Effector memory CD8-positive, alpha-beta T cell (primary cell): ENCODE measurements at regions not wholly inside any gene's neighbourhood (a gene's known extent, or its start where the extent isn't known, plus 50 kb on each side); places are given as distances from the start of the nearest gene placed in this dataset.

ENCODE experiments used
- ATAC-seq: fragments of 150-1000 bp; cut with Tn5 transposase; replicated peaks from 2 replicates; pipeline ENCODE4 v1.10.0; 2021; ENCODE audit warnings: mild to moderate bottlenecking, moderate library complexity
- DNase-seq, 3 experiments: peaks; one replicate each; pipeline ENCODE4 v3.0.0; 2021
- H3K27ac Mint-ChIP-seq, 2 donors: one replicate each; pipeline ENCODE4 v1.8.0; 2022; ENCODE audit warnings: mild to moderate bottlenecking in 2 of 2, mixed read lengths in 2 of 2, moderate library complexity in 2 of 2
- H3K27me3 Mint-ChIP-seq, 2 donors: one replicate each; pipeline ENCODE4 v1.8.0; 2022; ENCODE audit warnings: mixed read lengths in 2 of 2
- H3K36me3 Mint-ChIP-seq: one replicate; pipeline ENCODE4 v1.8.0; 2022; ENCODE audit warnings: mild to moderate bottlenecking, moderate library complexity, mixed read lengths; ENCODE audit not compliant: insufficient read depth
- H3K4me1 Mint-ChIP-seq, 2 donors: one replicate each; pipeline ENCODE4 v1.8.0; 2022; ENCODE audit warnings: low read depth in 2 of 2, mixed read lengths in 2 of 2
- H3K4me3 Mint-ChIP-seq, 2 donors: one replicate each; pipeline ENCODE4 v1.8.0; 2022; ENCODE audit warnings: mild to moderate bottlenecking in 2 of 2, mixed read lengths in 2 of 2, moderate library complexity in 2 of 2
- H3K9me3 Mint-ChIP-seq, 2 donors: one replicate each; pipeline ENCODE4 v1.8.0; 2022; ENCODE audit warnings: mixed read lengths in 2 of 2

DNA sequence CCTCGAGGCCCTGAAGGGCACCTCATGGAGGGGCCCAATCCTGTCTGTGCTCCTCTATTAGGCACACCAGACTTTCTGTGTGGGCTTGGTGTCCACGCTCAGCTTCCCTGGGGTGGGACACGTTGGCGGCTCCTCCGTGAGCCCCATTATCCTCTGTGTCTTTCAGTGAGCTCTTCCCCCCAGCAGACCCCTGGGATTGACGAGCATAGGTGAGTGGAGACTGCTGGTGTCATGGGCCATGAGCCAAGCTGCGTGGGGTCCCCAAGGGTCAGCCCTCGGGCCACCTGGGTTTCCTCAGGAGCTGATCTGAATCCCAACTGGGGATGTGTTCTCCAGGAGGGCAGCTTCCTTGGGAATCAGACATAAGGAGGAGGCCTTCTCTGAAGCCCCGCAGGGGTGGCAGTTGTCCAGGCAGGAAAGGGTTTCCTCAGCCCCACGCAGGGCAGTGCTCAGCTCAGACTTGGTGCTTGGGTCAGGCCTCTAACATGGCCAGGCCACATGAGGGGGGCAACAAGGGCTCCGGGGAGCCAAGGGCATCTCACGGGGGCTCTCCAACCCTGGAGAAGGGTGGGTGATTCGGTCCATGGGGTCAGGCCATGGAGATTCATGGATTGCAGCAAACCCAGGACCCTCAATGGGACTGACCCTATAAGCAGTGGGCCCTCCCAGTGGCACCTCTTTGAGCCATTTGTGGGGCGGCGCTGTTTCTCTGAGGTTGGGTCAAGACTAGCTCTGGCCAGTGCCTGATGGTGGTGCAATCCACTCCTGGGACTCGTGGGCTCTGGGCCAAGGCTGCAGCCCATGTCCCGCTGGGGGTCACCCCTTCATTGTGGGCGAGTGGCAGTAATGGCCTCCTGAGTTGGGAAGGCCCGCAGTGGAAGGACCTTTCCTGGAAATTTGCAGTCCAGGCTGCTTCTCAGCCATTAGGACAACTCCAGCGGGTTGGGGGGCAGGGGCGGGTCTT is 222.5 kb downstream of the SNRPN start:
- no peak for ATAC-seq
- Mint-ChIP-seq H3K9me3 (peaks cover 5 to 24% of the 10 kb centered on the region in 2 donors), H3K36me3 (no peaks in the 10 kb centered on the region), H3K4me1 (no peaks in the 10 kb centered on the region), H3K4me3 (no peak overlapping the region), H3K27ac (no peak overlapping the region), H3K27me3 (no peaks in the 10 kb centered on the region)
- DNase-seq = no peak

GRCh38 chr15:25177955-25178801 is 223.4 kb downstream of the SNRPN start:
- DNase-seq (no peak), ATAC-seq (no peak)
- Mint-ChIP-seq H3K4me1 (no peaks in the 10 kb centered on the region), H3K9me3 (peaks cover 5 to 33% of the 10 kb centered on the region in 2 donors), H3K36me3 (no peaks in the 10 kb centered on the region), H3K27ac (no peak overlapping the region), H3K27me3 (no peaks in the 10 kb centered on the region), H3K4me3 (no peak overlapping the region)

DNA sequence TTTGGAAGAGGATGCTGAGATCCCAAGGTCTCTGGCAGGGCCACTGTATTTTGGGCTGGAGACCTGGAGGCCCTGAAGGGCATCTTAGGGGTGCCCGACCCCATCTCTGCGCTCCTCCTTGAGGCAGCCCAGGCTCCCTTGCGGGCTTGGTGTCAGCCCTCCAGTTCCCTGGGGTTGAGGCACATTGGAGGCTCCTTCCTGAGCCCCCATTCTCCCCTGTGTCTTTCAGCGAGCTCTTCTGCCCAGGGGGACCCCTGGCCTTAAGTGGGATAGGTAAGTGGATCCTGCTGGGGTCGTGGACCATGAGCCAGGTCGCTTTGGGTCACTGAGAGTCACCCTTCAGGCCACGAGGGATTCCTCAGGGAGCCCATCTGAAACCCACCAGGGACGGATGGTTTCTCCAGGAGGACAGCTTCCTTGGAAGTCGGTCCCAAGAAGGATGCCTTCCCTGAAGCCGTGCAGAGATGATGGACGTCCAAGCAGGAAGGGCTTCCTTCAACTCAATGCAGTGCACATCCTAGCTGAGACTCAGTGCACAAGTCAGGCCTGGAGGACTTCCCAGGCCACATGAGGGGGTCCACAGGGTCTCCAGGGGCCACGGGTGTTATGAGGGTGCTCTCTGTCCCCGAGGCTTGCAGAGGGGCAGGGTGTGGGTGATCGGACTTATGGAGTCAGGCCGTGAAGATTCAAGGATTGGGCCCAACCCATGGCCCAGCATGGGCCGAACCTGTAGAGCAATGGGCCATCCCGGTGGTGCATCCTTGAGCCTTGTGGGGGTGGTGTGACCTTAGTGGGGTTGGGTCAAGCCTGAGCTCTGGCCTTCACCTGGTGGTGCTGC is 224.3 kb downstream of the SNRPN start:
- ATAC-seq (no peak), DNase-seq (no peak)
- Mint-ChIP-seq H3K27ac (no peak overlapping the region), H3K4me1 (no peaks in the 10 kb centered on the region), H3K27me3 (no peaks in the 10 kb centered on the region), H3K4me3 (no peak overlapping the region), H3K36me3 (no peaks in the 10 kb centered on the region), H3K9me3 (peaks cover 5 to 34% of the 10 kb centered on the region in 2 donors)

GRCh38 chr15:25179673-25180511 is 225.1 kb downstream of the SNRPN start:
- no peak overlapping the region for H3K27ac Mint-ChIP-seq
- no peaks in the 10 kb centered on the region for H3K36me3 Mint-ChIP-seq
- DNase-seq = no peak
- ATAC-seq = no peak
- no peak overlapping the region for H3K4me3 Mint-ChIP-seq
- peaks cover 5 to 29% of the 10 kb centered on the region in 2 donors for H3K9me3 Mint-ChIP-seq
- no peaks in the 10 kb centered on the region for H3K4me1 Mint-ChIP-seq
- no peaks in the 10 kb centered on the region for H3K27me3 Mint-ChIP-seq

GRCh38 chr15:25180606-25181292 is 226.0 kb downstream of the SNRPN start:
- Mint-ChIP-seq H3K27ac (no peak overlapping the region), H3K27me3 (no peaks in the 10 kb centered on the region), H3K4me1 (no peaks in the 10 kb centered on the region), H3K9me3 (peaks cover 4 to 26% of the 10 kb centered on the region in 2 donors), H3K36me3 (no peaks in the 10 kb centered on the region), H3K4me3 (no peak overlapping the region)
- DNase-seq (no peak), ATAC-seq (no peak)

DNA sequence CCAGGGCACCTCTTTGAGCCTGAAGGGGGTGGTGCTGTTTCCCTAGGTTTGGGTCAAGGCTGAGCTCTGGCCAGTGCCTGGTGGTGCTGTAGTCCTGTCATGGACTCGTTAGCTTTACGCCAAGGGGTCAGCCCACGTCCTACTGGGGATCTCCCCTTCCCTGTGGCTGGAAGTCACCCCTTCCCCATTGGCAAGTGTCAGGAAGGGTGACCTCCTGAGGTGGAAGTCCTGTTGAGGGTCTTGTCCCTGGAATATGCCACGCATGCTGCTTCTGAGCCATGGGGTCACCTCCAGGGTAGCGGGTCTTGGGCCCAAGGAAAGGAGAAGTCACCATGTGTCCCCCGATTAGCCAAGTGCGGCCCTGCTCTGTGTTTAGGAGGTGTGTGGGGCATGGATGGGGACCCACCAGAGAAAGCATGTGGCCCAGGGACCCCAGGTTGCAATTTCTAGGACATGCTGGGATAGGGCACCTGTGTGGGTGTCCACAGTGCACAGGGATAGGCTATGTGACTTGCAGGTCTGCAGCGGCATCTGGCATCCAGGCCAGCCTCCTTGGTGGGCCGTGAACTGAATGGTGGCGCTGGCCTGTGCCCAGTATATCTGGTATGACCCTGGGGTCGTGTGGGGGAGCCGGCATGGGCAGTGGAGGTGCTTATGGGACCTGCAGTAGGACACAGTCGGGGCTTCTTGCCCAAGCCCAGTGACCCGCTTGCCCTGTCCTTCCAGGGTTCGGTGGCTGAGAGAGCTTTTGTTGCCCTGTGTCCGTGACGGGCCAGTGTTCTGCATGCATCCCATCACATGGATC is 226.7 kb downstream of the SNRPN start:
- Mint-ChIP-seq H3K27me3 (no peaks in the 10 kb centered on the region), H3K4me3 (no peak overlapping the region), H3K9me3 (peaks cover 2 to 26% of the 10 kb centered on the region in 2 donors), H3K36me3 (no peaks in the 10 kb centered on the region), H3K27ac (no peak overlapping the region), H3K4me1 (no peaks in the 10 kb centered on the region)
- ATAC-seq = no peak
- DNase-seq = no peak

- no peaks in the 10 kb centered on the region for H3K36me3 Mint-ChIP-seq
- no peak overlapping the region for H3K4me3 Mint-ChIP-seq
- no peaks in the 10 kb centered on the region for H3K4me1 Mint-ChIP-seq
- ATAC-seq (no peak), DNase-seq (no peak)
- no peaks in the 10 kb centered on the region for H3K27me3 Mint-ChIP-seq
- no peak overlapping the region for H3K27ac Mint-ChIP-seq
- peaks cover 4 to 26% of the 10 kb centered on the region in 2 donors for H3K9me3 Mint-ChIP-seq
These were observed 227.3 kb downstream of the SNRPN start for GRCh38 chr15:25182098-25182478.

- Mint-ChIP-seq H3K36me3 (no peaks in the 10 kb centered on the region), H3K4me3 (no peak overlapping the region), H3K4me1 (no peaks in the 10 kb centered on the region), H3K27ac (no peak overlapping the region), H3K27me3 (no peaks in the 10 kb centered on the region), H3K9me3 (peaks cover 4 to 26% of the 10 kb centered on the region in 2 donors)
- no peak for DNase-seq
- ATAC-seq = no peak
These were observed 228.1 kb downstream of the SNRPN start for GRCh38 chr15:25182736-25183445.

DNA sequence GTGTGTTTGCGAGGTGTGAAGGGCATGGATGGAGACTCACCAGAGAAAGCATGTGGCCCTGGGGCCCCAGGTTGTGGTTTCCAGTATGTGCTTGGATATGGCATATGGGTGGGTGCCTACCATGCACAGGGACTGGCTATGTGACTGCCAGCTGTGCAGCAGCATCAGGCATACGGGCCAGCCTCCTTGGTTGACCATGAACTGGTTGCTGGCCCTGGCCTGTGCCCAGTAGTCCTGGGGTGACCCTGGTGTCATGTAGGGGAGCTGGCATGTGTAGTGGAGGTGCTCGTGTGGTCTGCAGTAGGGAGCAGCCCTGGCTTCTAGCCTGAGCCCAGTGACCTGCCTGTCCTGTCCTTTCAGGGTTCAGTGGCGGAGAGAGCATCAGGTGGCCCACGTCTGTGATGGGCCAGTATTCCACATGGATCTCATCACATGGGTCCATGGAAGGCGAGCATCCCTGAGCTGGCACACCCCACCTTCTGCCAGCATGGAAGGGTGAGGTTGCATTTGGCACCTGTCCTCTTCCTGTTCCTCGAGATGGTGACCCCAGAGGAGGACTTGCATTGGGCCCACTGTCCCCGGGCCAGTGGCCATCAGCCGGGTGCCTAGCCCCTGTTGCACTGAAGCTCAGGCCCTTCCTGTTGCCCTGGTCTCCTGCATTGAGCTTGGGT is 228.9 kb downstream of the SNRPN start:
- Mint-ChIP-seq H3K4me3 (no peak overlapping the region), H3K27ac (no peak overlapping the region), H3K27me3 (no peaks in the 10 kb centered on the region), H3K36me3 (no peaks in the 10 kb centered on the region), H3K4me1 (no peaks in the 10 kb centered on the region), H3K9me3 (peaks cover 3 to 21% of the 10 kb centered on the region in 2 donors)
- DNase-seq (no peak), ATAC-seq (no peak)

- Mint-ChIP-seq H3K27me3 (no peaks in the 10 kb centered on the region), H3K4me1 (no peaks in the 10 kb centered on the region), H3K4me3 (no peak overlapping the region), H3K27ac (no peak overlapping the region), H3K36me3 (no peaks in the 10 kb centered on the region), H3K9me3 (peaks cover 3 to 16% of the 10 kb centered on the region in 2 donors)
- no peak for ATAC-seq
- DNase-seq = no peak
These were observed 229.8 kb downstream of the SNRPN start for GRCh38 chr15:25184356-25185155.
